Bone marrow (tissue), 2 donors: ENCODE measurements at regions not wholly inside any gene's neighbourhood (a gene's known extent, or its start where the extent isn't known, plus 50 kb on each side); places are given as distances from the start of the nearest gene placed in this dataset.

Source experiments
- DNase-seq, 2 donors: peaks; one replicate each; lab custom pipeline; 2025; lab: John Stamatoyannopoulos, UW

GRCh38 chr4:137069473-137069872, 462.8 kb downstream of the PCDH18 start:
- DNase-seq: no peak

- DNase-seq: no peak
Measured at GRCh38 chr4:137067735-137068134, 464.6 kb downstream of the PCDH18 start.

GRCh38 chr4:137065311-137065710, 467.0 kb downstream of the PCDH18 start:
- no peak for DNase-seq

GRCh38 chr4:137063961-137064360, 468.3 kb downstream of the PCDH18 start:
- DNase-seq: no peak

GRCh38 chr4:137043184-137043583, 489.1 kb downstream of the PCDH18 start:
- no peak for DNase-seq

- no peak for DNase-seq
Measured at GRCh38 chr4:137039370-137039769, 492.9 kb downstream of the PCDH18 start.

GRCh38 chr4:137032222-137032621, 500.1 kb downstream of the PCDH18 start:
- DNase-seq: no peak

- DNase-seq: no peak
Measured at GRCh38 chr4:137029026-137029425, 503.3 kb downstream of the PCDH18 start.

- DNase-seq: no peak
Measured at GRCh38 chr4:137025484-137026059, 506.7 kb downstream of the PCDH18 start.

GRCh38 chr4:137015426-137016409, 516.6 kb downstream of the PCDH18 start:
- no peak for DNase-seq

GRCh38 chr4:137000432-137000831, 531.9 kb downstream of the PCDH18 start:
- DNase-seq: no peak

- no peak for DNase-seq
Measured at GRCh38 chr4:136992032-136992431, 540.3 kb downstream of the PCDH18 start.

GRCh38 chr4:136985683-136986082, 546.6 kb downstream of the PCDH18 start:
- no peak for DNase-seq

- DNase-seq: no peak
Measured at GRCh38 chr4:136967069-136967468, 565.2 kb downstream of the PCDH18 start.

- no peak for DNase-seq
Measured at GRCh38 chr4:136965478-136965877, 566.8 kb downstream of the PCDH18 start.

GRCh38 chr4:136962868-136963267, 569.4 kb downstream of the PCDH18 start:
- no peak for DNase-seq

GRCh38 chr4:136946307-136946907, 585.9 kb downstream of the PCDH18 start:
- DNase-seq: no peak

- DNase-seq: no peak
Measured at GRCh38 chr4:136939781-136940180, 592.5 kb downstream of the PCDH18 start.

GRCh38 chr4:136935871-136936270, 596.4 kb downstream of the PCDH18 start:
- DNase-seq: no peak

GRCh38 chr4:136935305-136935704, 597.0 kb downstream of the PCDH18 start:
- DNase-seq: no peak

GRCh38 chr4:136934601-136935000, 597.7 kb downstream of the PCDH18 start:
- no peak for DNase-seq

GRCh38 chr4:136931781-136932180, 600.5 kb downstream of the PCDH18 start:
- no peak for DNase-seq

- no peak for DNase-seq
Measured at GRCh38 chr4:136928957-136929411, 603.3 kb downstream of the PCDH18 start.
